Epithelial cell of esophagus (primary cell): ENCODE measurements at regions not wholly inside any gene's neighbourhood (a gene's known extent, or its start where the extent isn't known, plus 50 kb on each side); places are given as distances from the start of the nearest gene placed in this dataset.

Experiments
- DNase-seq: peaks from one replicate; pipeline ENCODE4 v3.0.0; 2010; ENCODE audit warnings: low read depth
- H3K4me3 ChIP-seq: 2 replicates; pipeline ENCODE4 v1.5.1; 2011; ENCODE audit warnings: mild to moderate bottlenecking, low read length, control low read depth
- CTCF ChIP-seq: IDR thresholded peaks from 2 replicates; pipeline ENCODE4 v1.5.1; 2011; ENCODE audit warnings: low read depth, mild to moderate bottlenecking, low read length, control low read depth, inconsistent platforms; ENCODE audit not compliant: insufficient read depth; ENCODE audit errors: missing control alignments

GRCh38 chr12:19657732-19658130 lies 218.4 kb downstream of the AEBP2 start:
- no peak for DNase-seq
- no peak for TF ChIP-seq CTCF
- no peak overlapping the region for H3K4me3 ChIP-seq

- no peak overlapping the region for H3K4me3 ChIP-seq
- TF ChIP-seq CTCF: no peak
- DNase-seq: no peak
These were observed 219.8 kb downstream of the AEBP2 start for GRCh38 chr12:19659086-19659485.

GRCh38 chr12:19659501-19659900 lies 220.2 kb downstream of the AEBP2 start:
- H3K4me3 ChIP-seq: no peak overlapping the region
- no peak for TF ChIP-seq CTCF
- no peak for DNase-seq

DNA sequence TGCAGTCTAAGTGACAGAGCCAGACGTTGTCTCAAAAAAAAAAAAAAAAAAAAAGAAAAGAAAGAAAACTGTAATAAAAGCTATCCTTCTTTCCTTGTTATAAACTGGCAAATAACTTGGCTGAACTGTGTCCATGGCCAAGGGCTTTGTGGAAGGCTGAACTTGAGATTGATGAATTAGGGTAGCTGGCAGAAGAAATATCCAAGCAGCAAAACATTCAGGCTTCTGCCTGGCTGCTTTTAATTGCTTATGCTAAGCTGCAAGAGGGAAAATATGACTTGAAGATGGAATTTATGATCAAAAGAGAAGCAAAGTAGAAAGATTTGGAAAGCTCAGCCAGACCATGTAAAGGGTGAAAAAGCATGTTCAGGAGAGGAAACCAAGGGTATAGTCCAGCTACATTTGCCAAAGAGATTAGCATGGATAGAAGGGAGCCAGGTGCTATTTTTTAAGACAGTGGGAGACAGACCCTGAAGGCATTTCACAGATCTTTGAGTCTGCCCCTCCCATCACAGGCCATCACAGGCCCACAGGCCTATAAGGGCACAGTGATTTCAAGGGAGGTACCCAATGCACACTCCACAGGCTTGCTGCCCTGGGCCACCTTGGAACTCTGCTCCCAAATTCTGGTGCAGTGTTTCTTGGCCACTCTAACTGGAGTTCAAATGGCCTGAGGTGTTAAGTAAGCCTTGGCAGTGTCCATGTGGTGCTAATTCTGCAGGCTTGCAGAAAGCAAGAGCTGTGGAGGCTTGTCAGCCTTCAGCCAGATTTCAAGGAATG lies 226.0 kb downstream of the AEBP2 start:
- H3K4me3 ChIP-seq: no peak overlapping the region
- DNase-seq: no peak

GRCh38 chr12:19666070-19666469 lies 226.8 kb downstream of the AEBP2 start:
- no peak for DNase-seq
- TF ChIP-seq CTCF: no peak
- H3K4me3 ChIP-seq: no peak overlapping the region

More for the DNA sequence above, 226.0 kb downstream of the AEBP2 start:
- TF ChIP-seq CTCF: no peak

GRCh38 chr12:19669793-19670192 lies 230.5 kb downstream of the AEBP2 start:
- TF ChIP-seq CTCF: no peak
- peak; percentile 67 for DNase-seq
- H3K4me3 ChIP-seq: no peak overlapping the region

DNA sequence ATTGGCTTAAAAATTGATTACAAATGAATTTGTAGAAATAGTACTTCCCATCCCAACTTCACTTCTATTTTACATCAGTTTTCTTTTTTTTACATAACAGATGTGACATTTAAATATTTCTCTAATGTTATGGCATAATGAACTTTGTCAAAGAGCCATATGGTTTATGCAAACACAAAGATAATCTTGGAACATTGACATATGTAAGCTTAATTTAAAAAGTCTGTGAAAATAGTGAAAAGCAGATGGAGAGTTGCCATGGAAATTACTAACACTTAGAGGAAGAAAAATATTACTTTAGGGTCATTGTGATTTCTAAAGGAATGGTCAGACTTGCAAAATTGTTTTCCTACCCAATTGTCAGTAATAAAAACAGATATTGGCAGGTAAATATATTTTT lies 232.4 kb downstream of the AEBP2 start:
- no peak for TF ChIP-seq CTCF
- H3K4me3 ChIP-seq: no peak overlapping the region
- DNase-seq: no peak
